Sigmoid colon (tissue), 6 donors: ENCODE measurements at regions not wholly inside any gene's neighbourhood (a gene's known extent, or its start where the extent isn't known, plus 50 kb on each side); places are given as distances from the start of the nearest gene placed in this dataset.

Source experiments
- DNase-seq: peaks from one replicate; pipeline ENCODE4 v3.0.0-alpha.2; 2019
- H3K27ac ChIP-seq, 4 donors: fragments of 200-600 bp; sonication (generic); one replicate each; pipeline ENCODE4 v1.5.1; 2016 to 2019; ENCODE audit warnings: mild to moderate bottlenecking in 1 of 4
- H3K27me3 ChIP-seq, 3 donors: fragments of 200-600 bp; sonication (generic); one replicate each; pipeline ENCODE4 v1.5.1; 2019; ENCODE audit warnings: mild to moderate bottlenecking in 1 of 3
- H3K36me3 ChIP-seq, 4 donors: fragments of 200-600 bp; sonication (generic); one replicate each; pipeline ENCODE4 v1.5.1; 2016 to 2019
- H3K4me1 ChIP-seq, 4 donors: fragments of 200-600 bp; sonication (generic); one replicate each; pipeline ENCODE4 v1.5.1; 2017 to 2019
- H3K4me3 ChIP-seq, 4 donors: fragments of 200-600 bp; sonication (generic); one replicate each; pipeline ENCODE4 v1.5.1; 2017 to 2019; ENCODE audit warnings: mild to moderate bottlenecking in 2 of 4, moderate library complexity in 1 of 4
- H3K9me3 ChIP-seq, 4 donors: fragments of 200-600 bp in 3 of 4; sonication (generic) in 3 of 4; one replicate each; pipeline versions ENCODE4 v1.5.1 to v1.6.1; 2013 to 2019
- EP300 ChIP-seq, 4 donors: sonication (generic); formaldehyde crosslinking; IDR thresholded peaks; one replicate each; pipeline ENCODE4 v1.6.1; 2017; ENCODE audit warnings: antibody characterized with exemption in 4 of 4
- POLR2A ChIP-seq, 2 donors: fragments of 450-650 bp; IDR thresholded peaks; one replicate each; pipeline ENCODE4 v1.6.1; 2016; ENCODE audit warnings: antibody characterized with exemption in 2 of 2, mild to moderate bottlenecking in 2 of 2, moderate library complexity in 2 of 2
- POLR2AphosphoS5 ChIP-seq, 4 donors: sonication (generic); formaldehyde crosslinking; IDR thresholded peaks; one replicate each; pipeline ENCODE4 v1.6.1; 2017; ENCODE audit warnings: antibody characterized with exemption in 4 of 4
- WGBS, 2 donors: extraction: QIAGEN DNeasy Blood & Tissue Kit; methylation state at CpG; one replicate each; pipeline ENCODE4 v1.1.7; 2013; 5-methylcytosine and 5-hydroxymethylcytosine counted together
- intact Hi-C: fragments of 100-400 bp; cut with DNase I; formaldehyde crosslinking; loops from one replicate; pipeline ENCODE4 v1.15.1; 2023
- TF ChIP-seq, protein P1 (sequence below), 4 experiments: fragments of 450-650 bp in 3 of 4; fragments of 200-600 bp in 1 of 4; IDR thresholded peaks; one replicate each; pipeline ENCODE4 v1.5.1; 2016 to 2019; ENCODE audit warnings: antibody characterized with exemption in 4 of 4, mild to moderate bottlenecking in 3 of 4, moderate library complexity in 2 of 4
- donor health status: healthy with polysubstance abuse.
- donor health status: healthy.

DNA sequence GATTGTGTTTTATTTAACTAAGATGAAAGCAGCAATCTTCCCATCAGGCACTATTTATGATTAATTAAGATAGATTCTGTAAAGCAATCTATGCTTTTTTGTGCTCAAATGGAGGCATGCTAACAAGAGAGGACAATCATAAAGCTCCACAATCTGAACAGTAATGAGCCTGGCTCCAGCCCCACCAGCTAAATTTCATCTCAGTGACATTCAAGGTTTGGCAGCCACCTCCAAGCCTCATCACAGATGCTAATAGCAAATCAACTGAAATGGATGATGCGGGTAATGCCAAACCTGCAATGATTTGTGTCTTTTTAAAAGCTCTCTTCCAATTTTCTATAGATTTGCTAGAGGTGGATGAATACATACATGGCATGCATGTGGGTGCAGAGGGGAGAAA, 456.6 kb downstream of the TDRD15 start:
- Histone ChIP-seq H3K36me3 (no peaks in the 10 kb centered on the region), H3K9me3 (no peaks in the 10 kb centered on the region), H3K4me3 (no peak overlapping the region), H3K4me1 (no peaks in the 10 kb centered on the region), H3K27ac (no peak overlapping the region), H3K27me3 (no peaks in the 10 kb centered on the region)
- 93 to 96% methylated on average over 1 of the region's 1 CpG for WGBS, 2 donors
- no peak for DNase-seq
- intact Hi-C loops: no loop called here
- TF ChIP-seq, protein P1, sequence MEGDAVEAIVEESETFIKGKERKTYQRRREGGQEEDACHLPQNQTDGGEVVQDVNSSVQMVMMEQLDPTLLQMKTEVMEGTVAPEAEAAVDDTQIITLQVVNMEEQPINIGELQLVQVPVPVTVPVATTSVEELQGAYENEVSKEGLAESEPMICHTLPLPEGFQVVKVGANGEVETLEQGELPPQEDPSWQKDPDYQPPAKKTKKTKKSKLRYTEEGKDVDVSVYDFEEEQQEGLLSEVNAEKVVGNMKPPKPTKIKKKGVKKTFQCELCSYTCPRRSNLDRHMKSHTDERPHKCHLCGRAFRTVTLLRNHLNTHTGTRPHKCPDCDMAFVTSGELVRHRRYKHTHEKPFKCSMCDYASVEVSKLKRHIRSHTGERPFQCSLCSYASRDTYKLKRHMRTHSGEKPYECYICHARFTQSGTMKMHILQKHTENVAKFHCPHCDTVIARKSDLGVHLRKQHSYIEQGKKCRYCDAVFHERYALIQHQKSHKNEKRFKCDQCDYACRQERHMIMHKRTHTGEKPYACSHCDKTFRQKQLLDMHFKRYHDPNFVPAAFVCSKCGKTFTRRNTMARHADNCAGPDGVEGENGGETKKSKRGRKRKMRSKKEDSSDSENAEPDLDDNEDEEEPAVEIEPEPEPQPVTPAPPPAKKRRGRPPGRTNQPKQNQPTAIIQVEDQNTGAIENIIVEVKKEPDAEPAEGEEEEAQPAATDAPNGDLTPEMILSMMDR (IDR thresholded peaks at IDR 0.05): no peak
- TF ChIP-seq POLR2AphosphoS5 (IDR thresholded peaks at IDR 0.05) (no peak), POLR2A (IDR thresholded peaks at IDR 0.05) (no peak), EP300 (IDR thresholded peaks at IDR 0.05) (no peak)

DNA sequence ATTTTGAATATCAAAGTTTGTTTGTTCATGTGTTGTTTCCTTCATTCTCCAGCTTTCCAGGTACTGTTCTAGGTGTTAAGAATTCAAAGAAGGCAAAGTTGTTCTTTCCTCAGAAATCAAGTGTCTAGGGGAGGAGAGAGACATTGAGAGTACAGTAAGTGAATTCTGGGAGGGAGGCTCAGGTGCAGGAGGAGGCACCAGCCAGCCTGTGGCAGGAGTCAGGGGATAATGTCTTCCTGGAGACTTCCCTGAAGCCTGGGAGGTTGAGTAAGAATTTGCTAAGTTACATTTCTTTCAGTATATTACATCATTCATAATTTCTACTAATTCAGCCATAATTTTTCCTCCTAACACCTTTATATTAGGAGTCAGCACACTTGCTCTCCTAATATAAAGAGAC, 462.1 kb downstream of the TDRD15 start:
- H3K27ac ChIP-seq: no peak overlapping the region
- intact Hi-C loops: no loop called here
- H3K4me3 ChIP-seq: no peak overlapping the region
- no peaks in the 10 kb centered on the region for H3K27me3 ChIP-seq
- DNase-seq: no peak
- H3K9me3 ChIP-seq: no peaks in the 10 kb centered on the region
- TF ChIP-seq POLR2A (IDR thresholded peaks at IDR 0.05) (no peak), EP300 (IDR thresholded peaks at IDR 0.05) (no peak), POLR2AphosphoS5 (IDR thresholded peaks at IDR 0.05) (no peak)
- TF ChIP-seq, protein P1 (IDR thresholded peaks at IDR 0.05): no peak
- no peaks in the 10 kb centered on the region for H3K36me3 ChIP-seq
- H3K4me1 ChIP-seq: no peaks in the 10 kb centered on the region

DNA sequence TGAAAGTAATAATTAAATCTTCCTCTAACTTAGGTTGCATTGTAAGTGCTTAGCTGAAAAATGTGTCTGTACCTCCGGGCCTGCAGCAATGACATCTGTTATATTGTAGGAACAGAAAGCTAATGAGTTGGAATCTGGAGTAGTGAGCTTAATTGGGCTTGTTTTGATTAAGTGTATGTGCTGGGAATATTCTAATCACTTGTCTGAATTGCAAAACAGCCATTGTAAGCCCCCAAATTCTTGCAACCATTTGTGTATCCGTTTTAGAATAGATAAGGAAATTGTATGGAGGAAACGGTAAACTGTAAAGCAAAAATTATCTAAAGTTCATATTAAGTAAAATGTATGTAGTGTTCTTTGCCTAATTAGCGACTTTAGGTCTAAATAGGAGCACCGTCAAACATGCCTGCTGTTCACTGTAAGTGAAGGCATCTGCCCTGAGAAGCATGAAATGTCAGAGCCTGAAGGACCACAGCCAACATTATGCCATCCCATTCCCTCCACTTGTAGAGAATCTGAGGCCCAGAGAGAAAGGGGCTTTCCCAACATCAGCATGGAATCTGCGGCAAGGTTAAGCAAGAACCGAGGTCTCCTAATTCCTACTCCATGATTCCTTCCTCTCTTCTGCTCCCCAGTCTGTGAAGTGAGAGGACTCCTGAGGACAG, 466.4 kb downstream of the TDRD15 start:
- Histone ChIP-seq H3K4me1 (no peaks in the 10 kb centered on the region), H3K27ac (no peak overlapping the region), H3K27me3 (no peaks in the 10 kb centered on the region), H3K9me3 (no peaks in the 10 kb centered on the region), H3K36me3 (no peaks in the 10 kb centered on the region), H3K4me3 (no peak overlapping the region)
- DNase-seq: no peak
- intact Hi-C loops: no loop called here
- no peak for TF ChIP-seq POLR2A (IDR thresholded peaks at IDR 0.05)
- TF ChIP-seq, protein P1 (IDR thresholded peaks at IDR 0.05): no peak
- TF ChIP-seq POLR2AphosphoS5 (IDR thresholded peaks at IDR 0.05): no peak
- no peak for TF ChIP-seq EP300 (IDR thresholded peaks at IDR 0.05)
- 82 to 84% methylated on average over 7 of the region's 7 CpGs for WGBS, 2 donors

DNA sequence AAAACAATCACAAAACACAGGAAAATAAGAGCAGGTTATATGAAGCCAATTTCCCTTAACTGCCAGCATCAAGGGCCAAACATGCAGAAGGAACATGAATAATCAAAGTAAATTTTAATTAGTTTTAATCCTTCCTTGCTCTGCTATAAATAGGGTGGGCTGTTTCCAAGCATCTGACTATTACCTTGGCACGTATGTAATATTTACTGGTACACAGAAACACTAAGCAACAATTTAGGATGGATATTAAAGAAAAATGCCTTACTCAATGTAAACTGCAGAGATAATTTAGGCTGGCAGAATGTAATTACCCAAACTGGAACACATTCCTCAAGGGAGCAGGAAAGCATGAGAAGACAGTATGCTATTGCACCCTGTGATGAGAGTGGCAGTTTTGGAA, 468.2 kb downstream of the TDRD15 start:
- H3K4me3 ChIP-seq: no peak overlapping the region
- H3K27me3 ChIP-seq: no peaks in the 10 kb centered on the region
- no peaks in the 10 kb centered on the region for H3K4me1 ChIP-seq
- no peaks in the 10 kb centered on the region for H3K9me3 ChIP-seq
- intact Hi-C loops: loop anchor here (2.0 kb wide), 1 partner anchor 29 kb away; no protein-coding TSS in a partner anchor
- 60 to 83% methylated on average over 1 of the region's 1 CpG for WGBS, 2 donors
- H3K36me3 ChIP-seq: no peaks in the 10 kb centered on the region
- TF ChIP-seq POLR2AphosphoS5 (IDR thresholded peaks at IDR 0.05) (no peak), POLR2A (IDR thresholded peaks at IDR 0.05) (no peak), EP300 (IDR thresholded peaks at IDR 0.05) (no peak)
- TF ChIP-seq, protein P1 (IDR thresholded peaks at IDR 0.05): no peak
- H3K27ac ChIP-seq: no peak overlapping the region
- no peak for DNase-seq

DNA sequence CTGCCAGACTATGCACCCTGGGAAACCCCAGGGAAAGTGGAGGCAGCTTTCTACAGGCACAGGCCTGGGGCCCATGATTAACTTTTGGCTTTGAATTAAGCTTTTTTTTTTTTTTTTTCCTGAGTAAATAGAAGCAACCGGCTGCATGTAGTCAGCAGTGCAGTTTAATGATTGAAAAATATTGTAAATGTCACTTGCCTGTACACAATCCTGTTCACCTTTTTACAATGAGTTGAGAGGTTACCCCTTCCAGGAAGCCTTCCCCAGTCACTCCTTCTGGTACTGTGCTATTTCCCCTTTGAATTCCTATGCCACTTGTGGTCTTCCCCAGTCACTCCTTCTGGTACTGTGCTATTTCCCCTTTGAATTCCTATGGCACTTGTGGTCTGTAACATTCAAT, 475.6 kb downstream of the TDRD15 start:
- WGBS, 2 donors: 5 to 50% methylated on average over 1 of the region's 1 CpG
- intact Hi-C loops: no loop called here
- no peaks in the 10 kb centered on the region for H3K4me1 ChIP-seq
- H3K36me3 ChIP-seq: no peaks in the 10 kb centered on the region
- no peaks in the 10 kb centered on the region for H3K9me3 ChIP-seq
- H3K4me3 ChIP-seq: no peak overlapping the region
- no peak for DNase-seq
- H3K27me3 ChIP-seq: no peaks in the 10 kb centered on the region
- H3K27ac ChIP-seq: no peak overlapping the region
- TF ChIP-seq POLR2A (IDR thresholded peaks at IDR 0.05) (no peak), POLR2AphosphoS5 (IDR thresholded peaks at IDR 0.05) (no peak), EP300 (IDR thresholded peaks at IDR 0.05) (no peak)
- TF ChIP-seq, protein P1 (IDR thresholded peaks at IDR 0.05): no peak
